Mucosa of rectum (tissue), 2 donors: ENCODE measurements at regions not wholly inside any gene's neighbourhood (a gene's known extent, or its start where the extent isn't known, plus 50 kb on each side); places are given as distances from the start of the nearest gene placed in this dataset.

Experiments used
- H3K27ac ChIP-seq, 2 donors: one replicate each; pipeline ENCODE4 v1.7.0; 2013; ENCODE audit warnings: inconsistent platforms in 2 of 2, low read depth in 2 of 2, low read length in 2 of 2
- H3K27me3 ChIP-seq, 2 donors: one replicate each; pipeline ENCODE4 v1.7.0; 2013; ENCODE audit warnings: low read length in 2 of 2; ENCODE audit not compliant: control insufficient read depth in 2 of 2, insufficient read depth in 2 of 2
- H3K36me3 ChIP-seq, 2 donors: one replicate each; pipeline ENCODE4 v1.7.0; 2013; ENCODE audit warnings: low read length in 2 of 2; ENCODE audit not compliant: control insufficient read depth in 2 of 2, insufficient read depth in 2 of 2
- H3K4me1 ChIP-seq, 2 donors: one replicate each; pipeline ENCODE4 v1.7.0; 2013; ENCODE audit warnings: low read length in 2 of 2, mild to moderate bottlenecking in 1 of 2; ENCODE audit not compliant: control insufficient read depth in 2 of 2, insufficient read depth in 2 of 2
- H3K4me3 ChIP-seq, 2 donors: one replicate each; pipeline ENCODE4 v1.7.0; 2013; ENCODE audit warnings: low read length in 2 of 2
- H3K9ac ChIP-seq, 2 donors: one replicate each; pipeline ENCODE4 v1.7.0; 2013; ENCODE audit warnings: low read length in 2 of 2, low read depth in 1 of 2, mild to moderate bottlenecking in 1 of 2
- H3K9me3 ChIP-seq, 2 donors: one replicate each; pipeline ENCODE4 v1.7.0; 2013; ENCODE audit warnings: low read length in 2 of 2; ENCODE audit not compliant: control insufficient read depth in 2 of 2
- donor health status: healthy.
- donor health status: Normal muscosa, but diverticular disease.

DNA sequence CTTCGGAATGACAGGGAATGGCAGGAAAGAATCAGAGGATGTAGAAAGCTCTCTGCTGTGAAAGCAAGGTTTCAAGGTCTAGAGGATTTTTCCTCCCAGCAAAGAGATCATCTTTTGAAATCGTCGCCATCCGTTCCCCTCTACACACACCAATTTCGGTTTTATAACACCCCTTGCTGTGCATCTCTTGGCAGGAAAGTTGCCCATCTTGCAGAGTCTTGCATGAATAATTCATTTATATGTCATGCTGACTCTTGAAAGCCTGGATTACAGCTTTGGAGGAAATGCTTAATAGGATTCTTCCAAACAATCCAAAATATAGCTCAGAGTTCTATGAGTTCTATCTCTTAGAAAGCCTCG, 262.7 kb downstream of the CHL1 start:
- Histone ChIP-seq H3K4me1 (no peaks in the 10 kb centered on the region), H3K9ac (no peak overlapping the region), H3K4me3 (no peak overlapping the region), H3K36me3 (no peaks in the 10 kb centered on the region), H3K27ac (no peak overlapping the region), H3K27me3 (no peaks in the 10 kb centered on the region), H3K9me3 (no peaks in the 10 kb centered on the region)

DNA sequence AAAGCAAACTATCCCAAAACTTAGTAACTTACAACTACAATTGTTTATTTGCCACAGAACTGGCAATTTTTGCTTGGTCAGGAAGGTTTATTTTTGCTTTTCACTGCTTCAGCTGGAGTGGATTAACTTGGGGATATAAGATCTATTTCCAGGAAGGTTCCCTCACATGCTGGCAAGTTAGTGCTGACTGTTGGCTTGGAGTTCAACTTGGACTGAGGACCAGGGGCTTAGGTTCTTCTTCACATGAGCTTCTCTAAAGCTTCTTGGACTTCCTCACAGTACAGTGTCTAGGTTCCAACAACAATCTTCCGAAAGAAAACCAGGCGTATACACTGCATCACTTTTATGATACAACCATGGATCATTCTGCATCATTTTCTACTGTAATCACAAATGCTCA, 264.4 kb downstream of the CHL1 start:
- no peaks in the 10 kb centered on the region for H3K4me1 ChIP-seq
- no peak overlapping the region for H3K9ac ChIP-seq
- H3K4me3 ChIP-seq, result no peak overlapping the region
- H3K9me3 ChIP-seq, result no peaks in the 10 kb centered on the region
- H3K27me3 ChIP-seq, result no peaks in the 10 kb centered on the region
- H3K36me3 ChIP-seq, result no peaks in the 10 kb centered on the region
- H3K27ac ChIP-seq, result no peak overlapping the region

DNA sequence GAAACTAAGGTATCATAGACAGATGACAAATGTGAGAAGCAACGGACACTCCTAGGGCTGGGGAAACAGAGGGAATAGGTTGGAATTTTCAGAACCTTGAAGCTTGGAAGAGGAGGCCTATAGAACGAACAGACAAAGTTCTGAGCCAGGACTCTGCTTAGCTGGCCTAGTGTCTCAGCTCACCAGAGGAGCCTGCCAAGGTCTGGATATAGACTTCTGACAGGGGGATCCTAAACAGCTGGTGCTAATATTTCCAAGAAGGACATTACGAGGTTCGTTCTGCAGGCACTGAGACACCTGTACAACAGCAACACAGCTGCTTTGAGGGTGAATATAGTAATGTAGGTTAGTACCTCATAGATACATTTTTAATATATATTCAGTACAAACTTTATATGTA, 266.3 kb downstream of the CHL1 start:
- no peak overlapping the region for H3K4me3 ChIP-seq
- H3K4me1 ChIP-seq, result no peaks in the 10 kb centered on the region
- no peaks in the 10 kb centered on the region for H3K9me3 ChIP-seq
- no peak overlapping the region for H3K9ac ChIP-seq
- no peak overlapping the region for H3K27ac ChIP-seq
- H3K36me3 ChIP-seq, result no peaks in the 10 kb centered on the region
- H3K27me3 ChIP-seq, result no peaks in the 10 kb centered on the region

DNA sequence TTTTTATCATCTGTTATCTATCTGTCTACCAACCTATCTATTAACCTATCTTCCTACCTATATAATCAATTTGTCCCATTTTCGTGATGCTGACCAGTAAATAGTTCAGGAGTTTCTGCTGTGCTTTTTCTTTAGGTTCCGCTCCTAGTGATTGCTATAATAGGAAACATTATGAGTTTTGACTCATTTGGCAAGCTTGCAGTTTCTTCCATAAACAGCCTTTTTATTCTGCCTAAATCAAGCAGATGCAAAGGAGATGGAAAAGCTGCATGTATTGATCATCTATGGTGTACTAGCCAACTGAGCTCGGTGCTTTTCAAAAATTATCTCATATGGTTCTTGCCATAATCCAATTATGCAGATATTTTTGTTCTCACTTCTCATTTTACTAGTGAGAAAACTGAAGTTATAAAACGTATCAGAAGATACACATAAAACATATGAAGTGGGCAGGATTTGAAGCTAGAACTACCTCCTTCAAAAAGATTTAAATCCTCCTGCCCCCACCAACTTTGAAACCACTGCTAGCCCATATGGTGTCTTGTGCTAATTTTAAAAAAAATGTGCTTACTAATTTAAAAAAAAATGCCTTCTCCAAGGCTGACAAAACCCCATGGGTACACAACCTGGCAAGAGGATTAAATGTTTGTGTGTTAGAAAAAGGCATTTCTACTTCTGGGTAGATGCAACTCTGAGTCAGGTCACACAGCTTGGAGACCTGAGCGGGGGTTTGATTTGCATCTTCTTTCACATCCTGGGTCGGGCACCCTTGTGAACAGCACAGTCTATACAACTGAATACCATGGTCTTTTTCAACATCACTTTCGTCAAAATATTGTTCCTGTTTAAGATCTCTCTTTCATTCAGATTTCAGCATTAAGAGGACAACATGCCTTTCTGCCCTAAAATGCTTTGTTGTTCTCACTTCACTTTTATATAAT, 267.0 kb downstream of the CHL1 start:
- no peaks in the 10 kb centered on the region for H3K27me3 ChIP-seq
- no peak overlapping the region for H3K9ac ChIP-seq
- H3K27ac ChIP-seq, result no peak overlapping the region
- no peaks in the 10 kb centered on the region for H3K9me3 ChIP-seq
- H3K36me3 ChIP-seq, result no peaks in the 10 kb centered on the region
- H3K4me1 ChIP-seq, result no peaks in the 10 kb centered on the region
- no peak overlapping the region for H3K4me3 ChIP-seq

DNA sequence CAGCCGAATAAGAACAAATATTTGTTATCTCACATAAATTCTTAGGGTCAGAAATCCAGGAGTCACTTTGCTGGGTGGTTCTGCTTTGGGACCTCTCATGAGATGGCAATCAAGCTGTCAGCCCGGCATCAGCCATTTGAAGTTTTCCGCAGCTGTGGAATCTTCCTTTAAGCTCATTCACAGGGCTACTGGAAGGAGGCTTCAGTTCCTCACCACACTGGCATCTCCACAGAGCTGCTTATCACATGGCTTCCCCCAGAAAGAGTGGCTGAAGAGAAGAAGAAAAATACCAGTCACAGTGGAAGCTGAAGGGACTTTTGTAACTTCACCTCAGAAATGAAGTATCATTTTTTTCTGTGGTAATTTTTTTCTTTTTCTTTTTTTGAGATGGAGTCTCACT, 267.7 kb downstream of the CHL1 start:
- Histone ChIP-seq H3K36me3 (no peaks in the 10 kb centered on the region), H3K9me3 (no peaks in the 10 kb centered on the region), H3K9ac (no peak overlapping the region), H3K27me3 (no peaks in the 10 kb centered on the region), H3K4me1 (no peaks in the 10 kb centered on the region), H3K4me3 (no peak overlapping the region), H3K27ac (no peak overlapping the region)

DNA sequence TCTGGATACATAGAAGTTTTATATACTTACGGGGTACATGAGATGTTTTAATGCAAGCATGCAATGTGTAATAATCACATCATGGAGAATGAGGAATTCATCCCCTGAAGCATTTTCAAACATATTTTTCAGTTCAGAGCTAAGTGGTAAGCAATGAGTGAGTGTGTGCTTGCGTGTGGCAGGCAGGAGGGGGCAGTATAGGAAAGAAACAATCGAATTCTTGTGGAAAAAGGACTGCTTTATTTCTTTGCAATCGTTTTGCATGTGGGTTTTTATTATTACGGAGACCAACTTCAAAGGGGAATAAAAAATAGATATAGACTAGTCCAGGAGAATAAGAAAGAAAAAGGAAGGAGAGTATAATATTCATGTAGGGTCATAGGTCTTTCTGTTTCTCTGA, 271.6 kb downstream of the CHL1 start:
- H3K27me3 ChIP-seq, result no peaks in the 10 kb centered on the region
- H3K9me3 ChIP-seq, result no peaks in the 10 kb centered on the region
- H3K4me1 ChIP-seq, result no peaks in the 10 kb centered on the region
- H3K36me3 ChIP-seq, result no peaks in the 10 kb centered on the region
- no peak overlapping the region for H3K4me3 ChIP-seq
- H3K9ac ChIP-seq, result no peak overlapping the region
- H3K27ac ChIP-seq, result no peak overlapping the region

DNA sequence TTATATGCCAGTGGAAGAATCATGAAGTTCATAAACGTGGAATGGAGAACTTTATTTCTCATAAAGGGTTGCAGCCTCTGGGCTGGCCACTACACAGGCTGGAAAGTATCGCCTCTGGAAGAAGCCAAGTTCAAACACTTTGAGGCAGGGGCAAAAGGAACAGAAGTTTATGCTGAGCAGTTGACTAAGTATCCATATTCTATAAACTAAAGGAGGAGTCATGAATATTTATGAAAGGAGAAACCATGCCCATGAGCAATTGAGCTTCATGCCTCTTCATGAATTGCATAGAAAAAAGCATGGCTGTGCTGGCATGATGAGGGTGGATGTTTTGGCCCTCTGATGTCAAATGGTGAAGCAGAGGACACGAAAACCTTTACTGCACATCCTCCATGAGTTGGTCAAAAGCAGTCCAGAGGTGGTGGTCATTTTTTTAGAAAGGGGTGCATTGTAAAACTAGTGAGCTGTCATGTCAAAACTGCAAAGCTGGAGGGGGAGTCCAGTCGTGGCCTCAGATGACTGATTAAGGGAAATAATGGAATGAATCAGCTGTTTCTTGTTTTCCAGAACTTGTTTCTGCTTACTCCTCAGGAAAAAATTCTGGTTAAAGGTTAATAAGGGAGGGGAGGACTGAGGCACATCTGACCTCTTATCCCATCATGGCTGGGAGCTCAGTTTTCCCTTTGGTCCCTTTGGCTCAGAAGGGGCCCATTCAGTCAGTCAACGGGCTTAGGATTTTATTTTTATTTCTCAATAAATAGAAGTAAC, 276.7 kb downstream of the CHL1 start:
- H3K9ac ChIP-seq, result no peak overlapping the region
- H3K36me3 ChIP-seq, result no peaks in the 10 kb centered on the region
- H3K4me1 ChIP-seq, result no peaks in the 10 kb centered on the region
- no peak overlapping the region for H3K27ac ChIP-seq
- H3K27me3 ChIP-seq, result no peaks in the 10 kb centered on the region
- H3K4me3 ChIP-seq, result no peak overlapping the region
- no peaks in the 10 kb centered on the region for H3K9me3 ChIP-seq

DNA sequence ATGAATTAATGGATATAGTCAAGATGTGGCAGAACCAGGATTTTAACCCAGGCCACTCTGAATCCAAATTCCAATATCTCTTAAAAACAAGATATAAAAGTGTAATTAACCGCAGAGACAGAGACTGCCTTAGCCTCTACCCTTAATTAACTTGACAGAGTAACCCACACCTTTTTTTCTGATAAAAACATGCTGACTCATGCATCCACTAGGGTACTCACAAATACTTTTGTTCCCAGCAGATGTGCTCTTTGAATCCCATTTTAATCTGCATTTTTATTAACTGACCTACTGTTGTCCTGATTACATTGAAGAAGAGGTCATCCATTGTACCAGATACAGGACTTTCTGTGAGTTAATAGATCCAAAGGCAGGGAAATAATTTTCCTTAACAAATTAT, 278.3 kb downstream of the CHL1 start:
- H3K36me3 ChIP-seq, result no peaks in the 10 kb centered on the region
- no peaks in the 10 kb centered on the region for H3K9me3 ChIP-seq
- H3K4me3 ChIP-seq, result no peak overlapping the region
- H3K4me1 ChIP-seq, result no peaks in the 10 kb centered on the region
- no peaks in the 10 kb centered on the region for H3K27me3 ChIP-seq
- no peak overlapping the region for H3K9ac ChIP-seq
- no peak overlapping the region for H3K27ac ChIP-seq

DNA sequence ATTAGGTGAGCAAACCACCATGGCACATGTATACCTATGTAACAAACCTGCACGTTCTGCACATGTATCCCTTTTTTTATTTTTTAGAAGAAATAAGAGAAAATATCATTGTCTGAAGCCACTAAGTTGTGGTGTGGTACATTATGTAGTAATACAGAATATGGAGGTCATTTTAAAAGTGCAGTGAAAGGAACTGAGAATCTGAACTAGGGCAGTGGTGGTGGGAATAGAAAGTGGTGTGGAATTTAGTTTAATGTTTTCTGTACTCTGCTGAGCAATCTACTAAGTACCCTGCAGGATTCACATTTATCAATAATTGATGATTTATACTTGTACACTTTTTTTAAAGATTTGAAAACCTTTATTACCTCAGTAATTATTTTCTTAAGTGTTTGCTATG, 283.5 kb downstream of the CHL1 start:
- Histone ChIP-seq H3K4me1 (no peaks in the 10 kb centered on the region), H3K27ac (no peak overlapping the region), H3K9me3 (no peaks in the 10 kb centered on the region), H3K27me3 (no peaks in the 10 kb centered on the region), H3K4me3 (no peak overlapping the region), H3K36me3 (no peaks in the 10 kb centered on the region), H3K9ac (no peak overlapping the region)

DNA sequence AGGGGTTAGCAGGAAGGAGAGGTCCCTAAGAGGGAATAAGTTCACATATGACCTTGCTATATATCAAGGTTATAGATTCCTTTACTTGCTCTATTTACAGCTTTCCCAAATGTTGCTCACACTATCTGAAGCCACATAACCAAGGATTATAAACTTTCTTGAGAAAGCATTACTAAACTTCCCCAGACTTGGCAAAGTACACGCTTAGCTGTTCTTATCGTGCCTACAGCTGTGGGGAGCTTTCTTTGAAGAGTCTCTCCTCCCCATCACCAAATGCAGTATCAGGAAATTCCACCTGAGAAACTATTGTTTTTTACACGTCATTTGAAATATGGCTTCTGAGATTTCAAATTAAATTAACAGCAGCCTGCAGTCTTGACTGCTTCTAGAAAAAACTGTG, 284.5 kb downstream of the CHL1 start:
- H3K4me3 ChIP-seq, result no peak overlapping the region
- no peak overlapping the region for H3K27ac ChIP-seq
- no peaks in the 10 kb centered on the region for H3K4me1 ChIP-seq
- H3K9me3 ChIP-seq, result no peaks in the 10 kb centered on the region
- H3K27me3 ChIP-seq, result no peaks in the 10 kb centered on the region
- no peaks in the 10 kb centered on the region for H3K36me3 ChIP-seq
- H3K9ac ChIP-seq, result no peak overlapping the region
